ENCODE measurements at regions not wholly inside any gene's neighbourhood (a gene's known extent, or its start where the extent isn't known, plus 50 kb on each side); places are given as distances from the start of the nearest gene placed in this dataset.
"Not testable (repeated sequence)": the region's sequence is repeated elsewhere in the genome, so short reads cannot be mapped to it uniquely, and the experiment has no call there.

DNA sequence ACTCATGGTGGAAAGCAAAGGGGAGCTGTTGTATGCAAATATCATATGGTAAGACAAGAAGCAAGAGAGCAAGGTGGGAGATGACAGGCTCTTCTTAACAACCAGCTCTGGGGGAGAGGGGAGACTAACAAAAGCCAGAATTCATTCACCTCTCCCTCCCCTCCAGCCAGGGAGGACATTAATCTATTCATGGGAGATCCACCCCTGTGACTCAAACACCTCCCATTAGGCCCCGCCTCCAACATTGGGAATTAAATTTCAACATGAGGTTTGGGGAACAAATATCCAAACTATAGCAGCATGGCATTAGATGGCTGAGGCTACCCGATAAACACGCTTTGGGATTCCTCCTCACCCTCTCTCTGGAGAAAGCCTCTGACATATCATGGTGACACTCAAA lies 210.6 kb downstream of the RHOU start:
- DNase-seq = no peak

DNA sequence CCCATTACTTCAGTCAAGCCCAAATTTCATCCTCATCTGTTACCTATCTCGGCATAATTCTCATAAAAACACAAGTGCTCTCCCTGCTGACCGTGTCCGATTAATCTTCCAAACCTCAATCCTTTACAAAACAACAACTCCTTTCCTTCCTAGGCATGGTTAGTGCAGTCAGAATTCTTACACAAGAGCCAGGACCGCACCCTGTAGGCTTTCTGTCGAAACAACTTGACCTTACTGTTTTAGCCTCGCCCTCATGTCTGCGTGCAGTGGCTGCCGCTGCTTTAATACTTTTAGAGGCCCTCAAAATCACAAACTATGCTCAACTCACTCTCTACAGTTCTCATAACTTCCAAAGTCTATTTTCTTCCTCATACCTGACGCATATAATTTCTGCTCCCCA lies 214.3 kb downstream of the RHOU start:
- DNase-seq = not testable (repeated sequence)

DNA sequence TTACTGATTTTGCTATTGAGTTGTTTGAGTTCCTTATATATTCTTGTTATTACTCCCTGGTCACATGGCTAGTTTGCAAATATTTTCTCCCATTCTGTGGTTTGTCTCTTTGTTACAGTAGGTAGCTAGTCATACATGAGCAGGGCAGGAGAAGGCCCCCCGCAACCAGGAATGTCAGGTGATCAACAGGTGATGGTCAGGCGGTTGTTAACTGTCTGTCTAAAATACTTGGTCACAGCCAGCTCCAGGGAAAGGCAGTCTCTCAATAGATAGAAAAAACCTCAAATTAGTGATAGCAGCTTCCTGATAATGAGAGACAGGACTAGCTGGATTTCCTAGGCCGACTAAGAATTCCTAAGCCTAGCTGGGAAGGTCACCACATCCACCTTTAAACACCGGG lies 217.9 kb downstream of the RHOU start:
- DNase-seq = peak; percentile 13

DNA sequence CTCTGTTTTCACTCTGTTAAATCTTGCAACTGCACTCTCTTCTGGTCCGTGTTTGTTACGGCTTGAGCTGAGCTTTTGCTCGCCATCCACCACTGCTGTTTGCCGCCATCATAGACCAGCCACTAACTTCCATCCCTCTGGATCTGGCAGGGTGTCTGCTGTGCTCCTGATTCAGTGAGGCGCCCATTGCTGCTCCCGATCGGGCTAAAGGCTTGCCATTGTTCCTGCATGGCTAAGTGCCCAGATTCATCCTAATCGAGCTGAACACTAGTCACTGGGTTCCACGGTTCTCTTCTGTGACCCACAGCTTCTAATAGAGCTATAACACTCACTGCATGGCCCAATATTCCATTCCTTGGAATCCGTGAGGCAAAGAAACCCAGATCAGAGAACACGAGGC lies 218.5 kb downstream of the RHOU start:
- DNase-seq = not testable (repeated sequence)

DNA sequence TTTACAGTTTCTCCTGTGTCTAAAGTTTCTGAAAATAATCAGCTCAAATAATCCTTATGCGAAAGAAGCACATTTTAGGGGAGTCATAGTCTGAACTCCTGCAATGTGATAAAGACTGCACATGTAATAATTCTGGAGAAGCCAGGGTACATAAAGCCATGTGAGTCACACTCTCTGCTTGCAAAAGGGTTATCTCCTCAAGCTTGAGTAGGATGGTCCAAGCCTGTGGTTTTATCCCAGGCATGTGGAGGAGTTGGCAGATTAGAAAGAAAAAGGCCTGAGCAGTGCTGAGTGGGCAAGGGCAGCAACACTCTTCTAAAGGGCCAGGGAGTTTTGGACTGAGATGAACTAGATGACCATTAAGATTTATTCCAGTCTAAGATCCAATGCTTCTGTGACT lies 220.4 kb downstream of the RHOU start:
- no peak for DNase-seq

DNA sequence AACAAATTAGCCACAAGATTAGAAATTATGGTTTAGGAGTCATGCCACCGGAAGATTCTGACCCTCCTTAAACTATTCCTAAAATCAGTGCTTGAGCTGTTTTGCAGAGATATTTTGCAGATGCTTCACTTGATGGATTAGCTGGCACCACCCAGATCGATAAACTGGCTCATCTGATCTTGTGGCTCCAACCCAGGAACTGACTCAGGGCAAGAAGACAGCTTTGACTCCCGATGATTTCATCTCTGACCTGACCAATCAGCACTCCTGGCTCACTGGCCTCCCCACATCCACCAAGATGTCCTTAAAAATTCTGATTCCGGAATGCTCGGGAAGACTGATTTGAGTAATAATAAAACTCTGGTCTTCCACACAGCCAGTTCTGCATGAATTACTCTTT lies 221.6 kb downstream of the RHOU start:
- no peak for DNase-seq

DNA sequence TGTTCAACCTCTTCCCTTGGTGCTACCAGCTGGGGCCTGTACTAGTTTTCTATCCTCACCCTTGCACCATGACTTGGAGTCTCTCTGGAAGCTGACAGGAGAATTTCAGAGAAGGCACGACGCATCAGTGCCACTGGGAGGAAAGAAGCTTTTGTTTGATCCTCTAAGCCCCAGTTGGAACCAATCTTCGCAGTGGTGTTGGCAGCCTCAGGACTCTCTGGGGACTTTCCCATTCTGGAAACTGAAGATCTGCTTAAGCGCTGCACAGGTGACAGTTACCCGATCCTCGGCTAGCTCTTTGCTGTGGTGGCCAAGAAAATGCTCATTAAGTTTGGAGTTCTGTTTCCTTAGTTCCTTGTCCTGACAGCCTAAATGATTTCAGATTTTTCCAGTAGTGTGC lies 222.3 kb downstream of the RHOU start:
- DNase-seq = no peak

DNA sequence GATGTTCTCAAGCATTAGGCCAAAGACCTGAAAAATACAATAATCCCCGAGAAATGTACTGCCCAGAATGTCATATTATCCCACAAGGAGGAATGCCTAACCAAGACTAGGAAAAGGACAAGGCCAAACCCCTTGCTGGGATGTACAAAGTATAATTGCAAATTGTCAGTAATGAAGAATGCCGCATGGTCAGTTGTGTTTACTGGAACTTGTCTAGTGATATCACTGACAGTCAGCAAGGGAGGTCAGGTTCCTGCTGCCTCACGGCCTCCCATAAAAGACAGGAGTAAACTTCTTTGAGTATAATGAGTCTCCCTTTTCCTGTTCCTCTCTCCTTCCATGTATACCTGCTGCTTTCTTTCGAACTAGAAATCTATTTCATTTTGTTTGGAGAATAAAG lies 222.8 kb downstream of the RHOU start:
- no peak for DNase-seq

DNA sequence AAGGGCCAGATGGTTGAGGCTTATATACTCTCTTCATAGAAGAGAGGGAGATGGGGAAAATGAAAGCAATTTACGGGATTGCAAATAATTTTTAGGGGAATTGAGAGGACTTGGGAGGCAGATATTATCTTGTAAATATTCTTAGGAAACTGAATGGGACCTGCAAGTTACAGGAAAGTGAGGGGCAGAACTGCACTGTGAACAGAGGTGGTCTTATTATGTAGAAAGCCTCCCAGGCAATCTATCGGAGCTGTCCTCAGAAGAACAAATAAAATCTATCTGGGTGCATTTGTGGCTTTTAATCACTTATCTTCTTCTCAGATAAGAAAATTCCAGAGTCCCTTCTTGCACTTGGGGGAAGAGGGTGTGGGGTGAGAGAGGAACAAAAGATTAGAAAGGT lies 223.5 kb downstream of the RHOU start:
- DNase-seq = no peak

DNA sequence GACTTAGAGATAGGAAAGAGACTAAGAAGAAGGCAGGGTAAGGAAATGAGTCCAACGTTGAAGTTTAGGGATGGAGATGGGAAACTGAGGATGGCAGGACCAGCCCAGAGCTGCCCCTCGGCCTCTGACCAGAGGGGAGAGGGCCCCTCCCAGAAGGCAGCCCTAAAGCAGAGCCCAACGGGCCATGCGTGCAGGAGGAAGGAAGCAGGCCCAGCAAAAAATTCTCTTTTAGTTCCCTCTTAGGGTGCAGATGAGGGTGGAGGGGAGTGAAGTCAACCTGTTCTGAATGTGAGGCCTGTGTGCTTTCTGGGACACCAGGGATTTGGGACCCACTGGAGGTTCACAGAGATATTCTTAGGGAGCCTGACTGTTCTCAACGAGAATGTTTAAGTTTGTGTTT lies 225.4 kb downstream of the RHOU start:
- no peak for DNase-seq

DNA sequence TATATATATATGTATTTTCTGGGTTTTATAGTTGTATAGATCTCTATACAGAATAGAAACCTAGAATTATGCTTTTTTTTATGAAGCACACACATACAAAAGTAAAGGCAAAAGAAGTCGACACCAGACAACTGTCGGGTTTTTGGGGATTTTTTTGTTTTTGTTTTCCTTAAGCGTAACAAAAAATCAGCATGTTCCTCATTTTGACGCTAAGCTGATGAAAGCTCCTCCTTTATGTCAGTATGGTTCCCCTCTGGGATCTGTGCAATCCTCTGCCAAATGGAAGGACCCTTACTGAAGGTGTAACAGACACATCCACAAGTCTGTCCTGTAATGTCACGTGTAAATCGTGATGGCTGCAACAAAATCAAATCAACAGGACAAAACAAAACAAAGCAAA lies 226.2 kb downstream of the RHOU start:
- no peak for DNase-seq

DNA sequence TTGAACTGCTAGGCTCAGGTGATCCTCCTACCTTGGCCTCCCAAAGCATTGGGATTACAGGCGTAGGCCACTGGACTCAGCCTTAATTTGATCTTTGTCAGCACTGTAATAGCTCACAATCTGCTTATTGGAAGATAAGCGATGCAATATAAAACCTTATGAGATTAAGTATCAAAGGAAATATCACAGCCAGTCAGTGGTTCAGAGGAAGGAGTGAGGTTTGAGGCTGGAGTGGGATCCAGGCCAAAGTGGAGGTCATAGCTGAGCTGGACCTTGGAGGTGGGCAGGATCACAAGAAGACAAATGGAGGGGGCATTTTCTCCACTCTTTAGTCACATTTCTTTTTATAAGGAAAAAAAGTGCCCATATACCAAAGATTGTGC lies 228.5 kb downstream of the RHOU start:
- no peak for DNase-seq

DNA sequence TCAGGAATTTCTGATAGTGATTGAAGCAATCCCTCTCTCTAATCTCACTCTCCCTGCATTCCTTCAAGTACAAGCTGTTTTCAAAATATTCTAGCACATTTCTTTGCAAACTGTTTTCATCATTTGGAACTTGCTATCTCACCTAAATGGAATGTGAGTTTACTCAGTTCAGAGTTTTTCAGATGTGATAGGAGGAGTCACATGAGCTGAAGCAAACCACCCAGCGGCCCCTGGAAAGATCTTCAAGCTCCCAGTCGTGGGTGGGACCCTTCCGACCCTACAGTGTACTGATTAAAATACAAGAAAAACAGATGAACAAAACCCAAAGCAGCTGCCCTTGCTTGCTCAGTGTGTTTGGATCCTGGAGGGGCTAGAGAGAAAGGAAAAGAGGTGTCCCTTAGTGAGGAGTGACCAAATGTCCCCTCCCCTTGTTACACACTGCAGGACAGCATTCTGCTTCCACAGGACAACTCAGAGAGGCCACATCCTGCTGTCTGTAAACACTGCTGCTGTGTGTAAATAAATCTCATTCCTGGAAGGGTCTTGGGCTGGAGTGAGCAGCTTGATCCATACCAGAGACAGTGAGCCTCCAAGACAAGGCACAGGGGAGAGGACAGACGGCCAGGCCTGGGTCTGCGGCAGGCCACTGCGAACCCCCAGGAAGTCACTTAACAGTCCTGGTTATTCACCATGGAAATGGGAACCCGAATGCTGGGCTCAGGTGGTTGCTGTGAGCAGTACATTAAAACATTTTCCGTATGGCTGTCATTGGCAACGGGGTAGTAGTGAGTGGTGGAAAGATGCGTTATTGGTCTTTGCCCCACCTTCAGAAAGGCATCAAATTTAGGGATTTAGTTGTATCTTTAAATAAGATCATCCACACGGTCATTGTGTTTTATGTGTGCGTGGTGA lies 229.2 kb downstream of the RHOU start:
- DNase-seq = no peak

DNA sequence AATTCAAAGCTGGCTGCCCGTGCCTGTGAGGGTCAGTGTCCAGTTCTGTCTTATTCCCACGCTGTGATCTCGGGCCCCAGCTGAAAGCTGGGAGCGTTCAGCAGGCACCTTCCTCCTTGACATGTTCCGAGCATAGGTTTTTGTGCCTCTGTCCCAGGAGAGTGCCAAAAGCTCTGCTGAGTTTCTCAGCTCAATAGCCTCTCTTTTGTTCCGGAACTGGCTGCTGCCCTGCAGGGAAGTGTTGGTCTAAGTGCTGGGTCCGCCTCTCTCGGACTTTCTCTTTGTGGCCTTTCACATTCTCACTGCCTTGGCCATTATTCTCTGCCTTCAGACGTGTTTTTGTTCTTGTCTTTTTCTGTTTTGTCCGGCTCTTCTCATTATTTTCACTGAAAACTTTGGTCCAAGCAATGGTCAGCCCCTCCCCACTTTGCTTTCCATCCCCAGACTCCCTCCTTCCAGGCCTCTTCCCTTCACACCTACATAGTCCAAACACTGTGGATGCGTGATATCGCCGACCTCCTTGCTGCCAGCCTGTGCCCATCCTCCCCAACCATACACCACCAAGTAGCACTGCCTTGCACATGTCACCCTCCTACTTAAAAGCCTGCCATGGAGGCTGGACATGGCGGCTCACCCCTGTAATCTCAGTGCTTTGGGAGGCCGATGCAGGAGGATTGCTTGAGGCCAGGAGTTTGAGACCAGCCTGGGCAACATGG lies 233.8 kb downstream of the RHOU start:
- DNase-seq = no peak

DNA sequence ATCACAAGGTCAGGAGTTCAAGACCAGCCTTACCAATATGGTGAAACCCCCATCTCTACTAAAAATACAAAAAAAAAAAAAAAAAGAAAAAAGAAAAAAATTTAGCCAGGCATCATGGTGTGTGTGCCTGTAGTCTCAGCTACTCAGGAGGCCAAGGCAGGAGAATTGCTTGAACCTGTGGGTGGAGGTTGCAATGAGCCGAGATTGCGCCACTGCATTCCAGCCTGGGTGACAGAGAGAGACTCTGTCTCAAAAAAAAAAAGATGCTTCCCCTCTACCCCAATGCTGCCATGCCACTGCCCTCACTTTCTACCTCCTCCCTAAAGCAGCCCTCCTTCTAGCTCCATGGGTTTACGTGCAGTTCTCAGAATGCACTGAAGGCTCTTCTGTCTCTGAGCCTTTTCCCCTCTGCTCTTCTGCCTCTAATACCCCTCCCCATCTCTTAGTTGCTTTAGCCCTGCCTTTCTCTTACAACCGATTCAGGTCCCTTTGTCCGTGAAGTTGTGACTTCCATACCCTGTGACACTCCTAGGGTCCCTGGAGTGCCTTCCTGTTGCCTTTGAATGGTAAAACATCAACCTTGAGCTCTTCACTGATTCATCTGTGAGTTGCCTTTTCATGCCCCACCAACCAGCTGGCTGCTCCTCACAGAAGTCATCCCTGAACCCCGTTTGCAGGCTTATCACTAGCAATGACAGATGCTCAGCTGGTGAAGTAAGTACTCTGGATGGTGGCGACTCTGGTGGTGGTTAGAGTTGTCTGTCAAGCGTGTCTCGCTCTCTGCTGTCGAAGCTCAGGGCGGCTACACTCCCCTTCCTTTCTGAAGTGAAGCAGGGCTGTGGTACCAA lies 234.9 kb downstream of the RHOU start:
- no peak for DNase-seq

DNA sequence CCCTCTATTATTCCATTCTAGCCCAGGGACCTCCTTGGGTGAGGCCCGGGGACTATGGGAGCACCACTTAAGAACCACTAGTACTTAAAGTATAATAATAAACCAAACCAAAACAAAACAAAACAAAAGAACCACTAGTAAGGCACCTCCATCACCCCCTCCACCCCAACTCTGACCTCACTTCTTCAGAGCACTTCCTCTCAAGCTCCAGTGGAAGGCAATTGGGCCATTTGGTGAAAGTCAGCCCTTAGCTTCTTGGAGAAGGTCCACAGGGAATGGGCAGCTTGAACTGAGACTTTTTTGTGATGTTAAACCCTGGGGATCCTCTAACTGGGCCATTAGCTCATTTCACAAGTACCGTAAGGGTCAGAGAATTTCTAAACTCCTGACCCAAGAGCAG lies 237.3 kb downstream of the RHOU start:
- DNase-seq = no peak

DNA sequence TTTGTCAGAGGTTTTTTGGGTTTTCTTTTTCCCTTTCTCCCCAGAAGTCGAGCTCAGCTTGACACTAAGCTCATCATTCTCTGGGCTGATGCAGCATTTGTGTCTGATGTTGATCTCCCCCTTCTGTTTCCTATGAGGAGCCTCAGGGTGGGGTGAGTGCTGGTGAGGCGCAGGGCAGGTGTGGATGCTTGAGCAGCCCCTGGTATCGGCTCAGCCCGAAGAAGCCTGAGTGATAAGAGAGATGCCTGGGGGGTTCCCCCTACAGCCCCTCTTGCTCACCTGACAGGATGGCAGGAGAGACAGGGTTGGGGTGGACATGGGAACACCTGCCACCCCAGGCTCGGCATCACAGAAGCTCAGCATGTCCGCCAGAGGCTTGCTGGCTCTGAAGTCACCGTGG lies 239.0 kb downstream of the RHOU start:
- no peak for DNase-seq

DNA sequence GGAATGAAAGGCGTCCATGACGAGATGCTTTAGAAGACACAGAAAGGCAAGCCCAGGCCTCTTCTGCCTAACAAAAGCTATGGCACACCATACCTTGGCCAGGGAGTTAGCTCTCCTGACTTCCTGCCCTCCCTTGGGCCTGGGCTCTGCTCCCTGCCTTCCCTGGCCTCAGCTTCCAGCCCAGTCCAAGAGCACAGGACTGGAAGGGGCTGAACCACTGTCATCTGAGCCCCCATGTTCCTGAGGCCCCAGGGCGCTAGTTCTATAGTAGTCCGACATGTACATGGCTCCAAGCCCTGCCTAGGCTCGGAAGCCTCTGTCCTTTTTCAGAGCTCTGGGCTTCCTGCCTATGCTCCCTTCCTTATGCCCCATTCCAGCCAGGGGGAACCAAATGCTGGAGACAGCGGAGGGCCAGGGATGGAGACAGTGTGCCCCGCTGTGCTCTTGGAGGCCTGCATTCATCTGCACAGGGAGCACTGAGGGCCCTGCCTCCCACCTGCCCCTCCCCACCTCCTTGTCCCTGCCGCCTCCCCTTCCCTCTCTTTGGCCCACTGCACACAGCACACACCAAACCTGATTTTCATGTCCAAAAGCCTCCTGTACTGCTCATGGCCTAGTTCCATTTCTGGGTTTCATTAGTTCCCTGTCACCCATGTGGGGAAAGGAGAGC lies 240.1 kb downstream of the RHOU start:
- no peak for DNase-seq

DNA sequence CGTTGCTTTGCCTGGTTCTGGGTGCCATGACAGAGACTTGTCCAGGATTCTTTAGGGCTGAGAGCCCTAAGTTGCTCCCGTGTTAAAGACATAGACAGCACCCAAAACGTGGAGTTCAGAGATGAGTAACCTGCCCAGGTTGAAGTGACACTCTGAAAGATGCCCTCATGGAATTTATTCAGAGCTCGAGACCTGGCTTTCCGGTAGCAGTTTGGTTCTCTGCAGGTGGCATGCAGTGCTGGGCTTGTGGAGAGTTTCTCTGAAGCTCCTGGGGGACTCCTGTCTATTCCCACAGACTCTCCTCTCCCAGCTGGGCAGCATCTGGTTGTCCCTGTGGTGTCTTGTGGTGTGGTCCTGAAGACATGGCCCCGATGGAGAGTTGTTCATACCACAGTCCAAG lies 241.0 kb downstream of the RHOU start:
- no peak for DNase-seq

DNA sequence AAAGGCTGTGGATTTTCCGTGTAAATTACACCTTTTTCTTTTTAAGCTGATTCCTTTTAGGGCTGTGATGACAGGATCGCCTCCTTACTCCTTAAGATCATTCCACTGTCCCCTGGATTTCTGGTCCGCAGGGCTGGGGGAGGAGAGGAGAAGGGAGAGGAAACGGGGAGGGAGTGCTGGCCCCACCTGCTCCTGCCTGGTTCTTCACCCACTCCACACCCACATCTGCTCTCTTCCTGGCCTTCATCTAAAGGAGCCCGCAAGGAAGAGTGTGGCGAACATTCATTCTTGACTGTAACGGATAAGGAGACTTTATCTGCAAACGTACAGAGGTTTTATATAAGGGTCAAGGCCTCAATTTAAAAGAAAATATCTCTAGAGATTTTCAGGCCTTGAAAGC lies 242.0 kb downstream of the RHOU start:
- DNase-seq = no peak

DNA sequence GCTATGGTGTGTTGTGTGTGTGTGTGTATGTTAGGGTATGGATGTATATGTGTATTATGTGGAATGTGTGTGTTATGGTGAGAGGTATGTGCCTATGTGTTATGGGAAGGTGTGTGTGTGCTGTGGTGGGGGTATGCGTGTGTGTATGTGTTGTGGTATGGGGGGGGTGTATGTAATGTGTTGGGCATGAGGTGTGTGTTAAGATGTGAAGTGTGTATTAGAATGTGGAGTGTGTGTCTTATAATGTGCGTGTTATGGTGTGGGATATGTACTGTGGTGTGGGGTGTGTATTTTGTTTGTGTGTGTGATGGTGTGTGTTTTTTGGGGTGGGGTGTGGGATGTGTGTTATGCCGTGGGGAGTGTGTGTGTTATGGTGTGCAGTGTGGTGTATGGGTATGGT lies 242.5 kb downstream of the RHOU start:
- no peak for DNase-seq

DNA sequence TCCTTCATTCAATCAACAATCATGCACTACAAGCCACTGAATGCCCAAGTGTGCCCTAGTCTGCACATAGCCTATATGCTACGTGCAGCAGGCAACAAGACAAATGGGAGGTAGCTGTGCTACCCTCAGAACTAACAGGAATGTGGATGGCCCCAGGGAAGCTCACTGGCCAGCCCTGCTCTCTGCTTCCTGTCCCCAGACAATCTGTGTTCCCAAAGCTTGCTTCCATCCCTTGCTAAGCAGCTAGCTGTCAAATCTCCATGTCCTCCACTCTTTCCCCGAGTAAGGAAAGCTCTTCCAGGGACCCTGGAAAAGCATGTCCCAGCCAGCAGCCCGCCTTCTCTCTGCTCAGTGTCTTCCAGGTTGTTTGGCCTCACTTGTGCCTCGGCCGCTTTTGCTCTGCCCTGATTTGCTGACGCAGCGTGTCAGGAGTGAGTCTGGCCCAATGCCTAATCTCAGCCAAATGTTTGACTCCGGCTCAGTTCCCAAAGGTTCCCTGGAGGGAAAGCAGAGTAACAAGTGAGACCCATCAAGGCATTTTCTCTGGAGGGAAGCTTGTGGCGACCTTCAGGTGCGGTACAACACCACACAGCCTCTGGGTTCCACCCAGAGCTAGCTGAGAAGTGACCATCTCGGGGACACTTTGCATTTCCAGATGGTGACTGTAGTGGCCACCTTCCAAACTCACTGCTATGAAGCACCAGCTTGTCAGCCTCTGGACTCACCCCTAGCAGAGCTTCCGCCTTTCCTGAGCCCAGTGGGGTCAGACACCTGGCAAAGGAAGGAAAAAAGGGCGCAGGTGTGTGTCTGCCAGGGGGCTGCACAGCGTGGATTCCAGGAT lies 243.4 kb downstream of the RHOU start:
- no peak for DNase-seq
